SKM-1 treated with dmso at 0.1 percent for 144 hours (cell line): ENCODE measurements at regions not wholly inside any gene's neighbourhood (a gene's known extent, or its start where the extent isn't known, plus 50 kb on each side); places are given as distances from the start of the nearest gene placed in this dataset.
"Not testable (repeated sequence)": the region's sequence is repeated elsewhere in the genome, so short reads cannot be mapped to it uniquely, and the experiment has no call there.

Source experiments
- DNase-seq: peaks from one replicate; lab custom pipeline; 2025; ENCODE audit not compliant: unreplicated experiment; lab: John Stamatoyannopoulos, UW

DNA sequence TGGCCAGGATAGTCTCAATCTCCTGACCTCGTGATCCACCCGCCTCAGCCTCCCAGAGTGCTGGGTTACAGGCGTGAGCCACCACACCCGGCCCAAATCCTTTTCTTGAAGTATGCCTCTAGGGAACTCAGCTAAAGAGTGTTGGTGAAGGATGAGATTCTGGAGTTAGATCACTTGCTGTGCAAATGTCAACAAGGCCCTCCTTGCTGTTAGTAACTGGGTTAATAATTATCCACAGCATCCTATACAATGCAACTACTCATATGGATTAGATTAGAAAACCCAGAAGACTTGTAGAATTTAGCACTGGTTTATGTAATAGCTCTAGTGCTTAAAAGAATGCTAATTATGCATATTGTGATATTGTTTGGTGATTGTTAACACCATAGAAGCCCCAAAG, 310.8 kb upstream of the TFPI start:
- no peak for DNase-seq

DNA sequence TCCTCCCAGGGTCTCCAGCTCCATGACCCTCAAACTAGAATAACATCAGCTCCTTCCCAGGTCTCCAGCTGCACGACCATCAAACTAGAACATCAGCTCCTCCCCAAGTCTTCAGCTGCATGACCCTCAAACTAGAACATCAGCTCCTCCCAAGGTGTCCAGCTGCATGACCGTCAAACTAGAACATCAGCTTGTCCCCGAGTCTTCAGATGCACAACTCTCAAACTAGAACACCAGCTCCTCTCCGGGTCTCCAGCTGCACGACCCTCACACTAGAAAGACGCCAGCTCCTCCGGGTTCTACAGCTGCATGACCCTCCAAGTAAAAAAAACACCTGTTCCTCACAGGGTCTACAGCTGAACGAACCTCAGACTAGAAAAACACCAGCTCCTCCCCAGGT, 312.9 kb upstream of the TFPI start:
- DNase-seq = no peak

DNA sequence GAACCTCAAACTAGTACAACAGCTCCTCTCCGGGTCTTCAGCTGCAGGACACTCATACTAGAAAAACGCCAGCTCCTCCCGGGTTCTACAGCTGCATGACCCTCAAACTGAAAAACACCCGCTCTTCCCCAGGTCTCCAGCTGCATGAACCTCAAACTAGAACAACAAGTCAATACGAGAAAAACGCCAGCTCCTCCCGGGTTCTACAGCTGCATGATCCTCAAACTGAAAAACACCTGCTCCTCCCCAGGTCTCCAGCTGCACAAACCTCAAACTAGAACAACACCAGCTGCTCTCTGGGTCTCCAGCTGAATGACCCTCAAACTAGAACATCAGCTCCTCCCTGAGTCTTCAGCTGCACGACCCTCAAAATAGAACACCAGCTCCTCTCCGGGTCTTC, 315.0 kb upstream of the TFPI start:
- no peak for DNase-seq

DNA sequence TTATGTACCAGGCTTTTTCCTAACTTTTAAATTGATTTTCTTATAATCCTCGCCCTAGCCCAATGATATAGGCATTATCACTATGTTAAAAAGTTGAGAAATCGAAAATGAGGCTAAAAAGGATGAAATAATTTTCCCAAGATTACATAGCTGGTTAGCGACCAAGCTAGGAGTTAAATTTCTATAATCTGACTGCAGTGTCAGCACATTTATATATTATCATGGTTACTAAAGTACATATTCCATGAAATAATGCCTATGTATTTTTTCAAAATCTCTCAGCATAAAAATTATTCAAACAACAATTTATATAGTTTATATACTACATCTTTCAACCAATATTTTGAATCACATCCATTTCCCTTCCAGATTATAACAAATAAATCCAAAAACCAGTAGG, 317.3 kb upstream of the TFPI start:
- no peak for DNase-seq

DNA sequence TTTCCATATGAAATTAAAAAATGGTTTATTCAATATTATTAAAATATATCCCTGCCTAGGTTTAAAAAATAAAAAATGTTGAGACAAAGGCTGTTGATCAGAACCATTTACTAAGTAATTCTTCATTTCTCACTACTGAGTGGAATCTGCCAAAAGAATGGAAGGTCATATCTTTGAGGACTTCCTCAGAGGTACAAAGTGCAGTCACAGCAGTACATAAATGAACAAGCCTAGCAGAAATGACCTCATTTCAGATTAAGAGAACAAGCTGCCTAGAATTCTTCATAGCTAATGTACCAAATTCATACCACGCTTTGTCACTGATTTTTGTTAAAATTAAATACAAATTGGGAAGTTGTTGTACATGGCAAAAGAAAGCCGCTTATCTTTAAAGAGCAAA, 318.9 kb upstream of the TFPI start:
- no peak for DNase-seq

DNA sequence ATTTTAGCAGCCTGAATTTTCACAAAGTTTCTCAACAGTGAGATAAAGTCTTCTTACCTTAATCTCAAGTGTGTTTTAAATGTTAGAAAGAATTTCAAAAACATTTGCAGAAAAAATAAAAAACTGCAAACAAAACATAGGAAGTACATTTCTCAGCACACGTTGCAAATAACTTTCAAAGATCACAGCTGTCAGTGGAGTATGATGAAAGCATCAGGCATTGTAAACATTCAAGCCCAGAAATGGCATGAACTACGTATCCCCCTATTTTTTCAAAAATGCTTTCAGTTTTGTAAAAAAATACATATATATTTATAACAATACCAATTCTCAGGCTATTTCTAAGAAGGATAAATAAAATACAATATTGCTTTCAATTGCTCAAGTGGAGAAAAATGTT, 320.6 kb upstream of the TFPI start:
- no peak for DNase-seq

DNA sequence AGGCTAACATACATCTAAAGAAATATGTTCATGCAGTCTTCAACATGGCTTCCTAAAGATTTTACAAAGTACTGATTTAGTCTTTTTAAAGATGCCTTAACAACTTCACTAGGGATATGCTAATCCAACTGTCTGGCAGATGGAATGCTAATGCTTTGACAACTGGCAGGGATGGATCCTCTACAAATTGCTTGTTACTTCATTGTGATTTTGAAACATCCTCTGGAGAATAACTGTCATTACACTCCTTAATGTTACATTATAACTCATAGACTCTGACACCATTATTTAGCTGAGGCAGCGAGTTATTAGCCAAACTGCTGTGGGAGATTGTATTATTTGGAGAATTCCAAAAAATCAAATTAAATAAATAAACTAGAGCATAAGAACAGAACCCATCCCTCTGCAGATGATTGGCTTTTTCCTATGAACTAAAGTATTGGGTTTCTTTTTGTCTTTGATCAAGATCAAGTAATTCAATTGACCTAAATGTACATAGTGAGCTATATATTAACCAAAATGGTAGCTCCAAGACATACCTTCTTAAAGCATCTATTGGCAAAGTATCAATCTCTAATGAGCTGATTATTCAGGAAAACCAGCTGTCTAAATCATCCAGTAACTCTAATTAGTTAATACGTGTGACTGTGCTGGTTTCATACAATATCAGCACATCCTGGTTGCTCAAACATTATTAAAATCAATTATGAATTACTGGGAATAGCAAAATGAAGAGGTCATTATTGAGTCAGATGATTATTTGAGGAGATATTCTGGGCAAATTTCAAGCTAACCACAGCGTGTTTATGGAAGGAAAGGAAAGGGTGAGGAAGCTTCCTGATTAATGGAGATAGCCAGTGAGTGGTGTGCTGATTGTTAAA, 321.3 kb upstream of the TFPI start:
- DNase-seq = no peak

DNA sequence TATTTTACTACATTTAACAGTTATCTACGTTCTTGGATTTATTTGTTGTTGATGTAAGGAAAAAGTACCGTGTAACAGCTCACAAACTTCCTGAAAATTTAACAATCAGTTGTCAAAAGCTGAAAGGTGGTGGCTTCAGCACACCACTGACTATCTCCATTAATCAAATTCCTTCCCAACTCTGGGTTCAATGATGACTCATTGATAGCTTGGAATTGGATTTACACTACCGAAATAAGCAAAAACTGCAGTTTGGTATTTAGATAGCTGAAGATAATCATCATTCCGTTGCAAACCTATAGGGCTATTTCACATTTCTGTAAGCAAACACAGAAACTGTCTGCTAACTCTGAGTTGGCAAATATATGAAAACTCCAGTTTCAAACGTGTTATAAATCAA, 322.3 kb upstream of the TFPI start:
- DNase-seq = no peak

DNA sequence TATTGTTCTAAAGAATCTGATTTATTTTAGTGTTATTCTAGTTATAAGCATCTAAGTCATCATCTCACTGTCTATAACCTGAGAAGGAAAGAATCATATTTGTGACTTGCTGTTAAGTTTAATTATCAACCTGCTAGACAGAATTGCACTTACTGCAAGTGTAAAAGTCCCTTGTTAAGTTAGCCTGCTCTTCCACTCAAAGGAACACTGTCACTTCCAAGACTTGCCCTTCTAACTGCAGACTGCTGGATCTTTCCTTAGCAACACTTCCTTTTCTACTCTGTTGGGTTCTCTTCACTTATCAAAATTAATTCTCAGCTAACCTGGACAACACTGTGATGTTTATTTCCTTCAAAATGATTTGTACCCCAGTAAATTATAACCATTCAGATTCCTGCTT, 323.2 kb upstream of the TFPI start:
- no peak for DNase-seq

DNA sequence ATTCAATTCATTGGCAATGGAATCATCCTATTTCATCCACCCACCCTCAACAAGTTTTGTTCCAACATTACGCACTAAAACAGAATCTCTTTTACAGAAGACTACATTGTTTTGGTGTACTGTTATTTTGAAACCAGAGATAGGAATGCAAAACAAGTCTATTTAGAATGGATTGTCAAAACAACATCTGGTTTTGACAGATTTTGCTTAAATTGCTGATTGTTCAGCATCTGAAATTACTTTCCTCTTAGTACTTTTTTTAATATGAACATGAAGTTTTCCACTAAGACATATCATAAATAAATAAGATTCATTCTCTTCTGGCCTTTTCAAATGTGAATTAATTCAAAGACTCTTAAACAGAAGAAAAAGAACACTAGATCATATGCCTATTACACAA, 323.9 kb upstream of the TFPI start:
- DNase-seq = no peak

DNA sequence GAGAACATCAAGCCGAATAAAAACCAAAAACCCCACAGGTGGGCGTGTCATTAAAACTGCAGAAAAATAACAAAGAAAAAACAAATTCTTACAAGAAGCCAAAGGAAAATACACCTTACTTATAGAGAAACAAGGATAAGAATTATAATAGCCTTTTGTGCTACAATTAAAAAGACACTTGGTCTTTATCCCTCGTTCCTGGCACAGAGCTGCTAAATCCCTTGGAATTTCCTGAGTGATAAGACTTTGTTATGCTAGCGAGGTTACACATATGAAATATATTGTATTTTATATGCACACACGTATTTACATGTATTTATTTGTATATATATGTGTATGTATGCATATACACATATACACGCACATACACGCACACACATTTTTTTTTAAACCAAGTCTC, 325.3 kb upstream of the TFPI start:
- DNase-seq = no peak

DNA sequence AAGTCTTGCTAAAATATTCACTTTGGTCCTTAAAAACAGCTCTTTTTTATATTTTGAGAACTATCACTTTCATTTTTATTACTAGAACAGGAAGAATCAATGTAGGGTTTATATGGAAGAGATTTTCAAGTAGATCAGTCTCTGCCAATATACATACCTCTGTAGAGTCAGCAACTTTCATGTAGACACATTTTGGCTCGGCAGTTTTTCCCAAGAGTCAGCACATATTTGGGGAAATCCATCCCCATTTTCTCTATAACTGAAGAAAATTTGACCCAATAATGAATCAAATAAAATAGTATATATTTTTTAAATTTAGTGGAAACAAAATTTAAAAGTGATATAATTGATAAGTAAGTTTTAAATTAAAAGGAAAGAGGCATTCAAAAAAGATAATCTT, 329.8 kb upstream of the TFPI start:
- no peak for DNase-seq

DNA sequence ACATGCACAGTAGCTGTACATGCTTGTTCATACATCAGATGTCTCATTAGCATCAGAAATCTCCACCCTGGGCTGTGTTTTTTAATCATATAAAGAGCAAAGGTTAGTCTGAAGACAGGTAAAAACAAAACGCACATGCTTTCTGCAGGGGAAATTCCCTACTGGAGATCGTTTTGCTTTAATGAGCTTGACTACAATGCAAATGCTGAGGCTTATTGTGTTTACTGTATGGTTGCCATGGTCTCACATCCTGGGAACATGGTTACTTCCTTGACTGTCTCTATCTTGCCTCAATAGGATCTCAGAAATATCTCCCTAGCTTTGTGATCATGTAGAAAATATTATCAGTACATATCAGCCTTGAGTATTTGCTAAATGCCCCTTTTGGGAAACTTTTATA, 336.5 kb upstream of the TFPI start:
- DNase-seq = no peak

DNA sequence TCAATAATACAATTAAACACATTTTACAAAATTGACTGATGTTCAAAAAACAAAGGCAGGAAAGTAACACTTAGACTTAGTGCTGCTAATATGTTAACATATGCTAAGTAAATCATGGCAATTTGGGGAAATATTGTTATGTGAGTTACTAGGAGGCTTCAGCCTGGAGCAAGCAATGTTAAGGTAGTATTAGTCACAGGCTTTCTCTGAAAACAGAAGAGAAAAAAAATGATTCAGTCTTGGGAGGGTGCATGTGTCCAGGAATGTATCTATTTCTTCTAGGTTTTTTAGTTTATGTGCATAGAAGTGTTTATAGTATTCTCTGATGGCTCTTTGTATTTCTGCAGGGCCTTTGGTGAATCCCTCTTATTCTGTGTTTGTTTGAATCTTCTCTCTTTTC, 345.8 kb upstream of the TFPI start:
- no peak for DNase-seq

DNA sequence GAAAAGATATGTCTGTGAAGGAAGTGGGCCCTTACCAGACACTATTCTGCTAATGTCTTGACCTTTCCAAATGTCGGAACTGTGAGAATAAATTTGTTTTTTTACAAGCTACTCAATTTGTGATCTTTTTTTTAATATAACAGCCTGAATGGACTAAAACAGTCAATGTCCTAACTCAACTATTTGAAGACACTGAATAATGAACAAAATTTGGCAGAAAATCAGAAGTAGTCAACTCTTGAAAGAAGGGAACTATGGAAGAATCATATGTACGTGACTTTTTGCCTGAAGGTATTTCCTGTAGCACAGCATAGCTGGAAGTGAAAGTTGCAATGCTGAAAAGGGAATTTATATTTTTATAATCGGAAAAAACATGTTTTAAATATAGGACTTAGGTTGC, 351.8 kb upstream of the TFPI start:
- DNase-seq = no peak

DNA sequence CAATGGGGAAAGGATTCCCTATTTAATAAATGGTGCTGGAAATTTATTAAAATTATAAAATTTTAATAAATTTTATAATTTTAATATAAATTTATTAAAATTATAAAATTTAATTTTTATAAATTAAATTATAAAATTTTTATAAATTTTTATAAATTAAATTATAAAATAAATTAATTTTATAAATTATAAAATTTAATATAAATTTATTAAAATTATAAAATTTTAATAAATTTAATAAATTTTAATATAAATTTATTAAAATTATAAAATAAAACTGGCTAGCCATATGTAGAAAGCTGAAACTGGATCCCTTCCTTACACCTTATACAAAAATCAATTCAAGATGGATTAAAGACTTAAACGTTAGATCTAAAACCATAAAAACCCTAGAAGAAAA, 356.7 kb upstream of the TFPI start:
- not testable (repeated sequence) for DNase-seq

DNA sequence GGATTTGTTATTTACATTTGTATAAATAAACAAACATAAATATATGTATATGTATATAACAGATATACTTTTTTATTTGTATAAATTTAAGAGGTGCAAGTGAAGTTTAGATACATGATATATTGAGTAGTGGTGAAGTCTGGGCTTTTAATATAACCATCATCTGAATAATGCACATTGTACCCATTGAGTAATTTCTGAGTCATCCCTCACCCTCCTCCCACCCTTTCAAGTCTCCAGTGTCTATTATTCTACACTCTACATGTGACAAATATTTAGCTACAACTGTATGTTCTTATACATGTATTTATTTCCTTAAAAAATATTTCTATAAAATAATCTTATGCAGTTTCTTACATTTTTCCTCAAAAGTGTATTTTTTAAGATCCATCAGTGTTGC, 358.7 kb upstream of the TFPI start:
- DNase-seq = no peak

DNA sequence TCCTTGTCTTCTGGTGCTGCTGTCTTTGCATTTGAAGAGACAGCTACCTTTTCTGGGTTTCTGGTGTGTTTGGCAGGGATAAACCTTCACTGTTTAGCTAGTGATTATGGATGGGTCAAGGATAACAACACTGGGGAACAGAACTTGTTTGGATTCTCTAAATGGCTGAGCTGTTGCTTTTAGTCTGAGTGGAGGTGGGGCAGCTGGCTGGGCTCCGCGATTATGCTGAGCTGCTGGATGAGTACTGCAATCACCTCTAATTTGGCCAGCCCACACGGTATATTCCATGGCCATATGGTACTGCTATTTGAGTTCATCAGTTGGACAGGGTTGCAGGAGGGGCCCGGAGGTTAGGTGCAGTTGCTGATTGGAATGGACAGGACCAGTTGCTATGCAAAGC, 361.6 kb upstream of the TFPI start:
- DNase-seq = no peak

DNA sequence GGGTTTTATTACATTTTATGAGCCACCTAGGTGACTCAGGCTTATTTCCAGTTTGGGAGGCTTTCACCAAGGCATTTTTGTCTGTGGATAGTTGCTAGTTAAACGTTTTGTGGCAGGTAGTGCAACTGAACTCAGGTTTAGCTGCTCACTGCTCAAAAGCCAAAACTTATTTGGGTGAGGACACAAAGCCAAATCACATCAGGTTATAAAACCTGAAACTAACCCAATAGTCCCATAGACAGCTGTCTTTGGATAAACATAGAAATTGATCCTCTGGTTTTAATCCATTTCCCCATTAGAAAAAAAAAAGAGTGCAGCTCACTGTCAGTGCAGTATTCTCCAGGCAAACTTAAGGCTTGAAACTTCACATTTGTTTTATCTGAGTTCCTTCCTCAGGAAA, 362.6 kb upstream of the TFPI start:
- DNase-seq = no peak

DNA sequence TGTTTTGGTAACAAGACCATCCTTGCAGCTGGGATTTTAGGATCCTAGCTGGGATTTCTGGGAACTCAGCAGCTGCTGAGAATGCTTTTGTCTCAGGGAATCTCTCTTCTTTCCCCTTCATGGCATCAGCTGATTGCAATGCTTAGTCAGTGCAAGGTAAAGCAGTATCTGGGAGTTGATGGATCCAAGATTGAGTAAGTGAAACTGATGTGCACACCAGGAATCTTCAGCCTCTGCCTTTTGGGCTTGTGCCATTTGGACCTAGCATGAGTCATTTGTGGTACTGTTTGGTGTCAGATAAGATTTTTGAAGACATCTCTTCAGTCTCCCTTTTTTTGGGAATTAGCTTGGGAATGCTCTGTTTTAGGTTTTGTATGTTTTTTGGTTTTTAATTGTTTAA, 363.3 kb upstream of the TFPI start:
- DNase-seq = no peak

DNA sequence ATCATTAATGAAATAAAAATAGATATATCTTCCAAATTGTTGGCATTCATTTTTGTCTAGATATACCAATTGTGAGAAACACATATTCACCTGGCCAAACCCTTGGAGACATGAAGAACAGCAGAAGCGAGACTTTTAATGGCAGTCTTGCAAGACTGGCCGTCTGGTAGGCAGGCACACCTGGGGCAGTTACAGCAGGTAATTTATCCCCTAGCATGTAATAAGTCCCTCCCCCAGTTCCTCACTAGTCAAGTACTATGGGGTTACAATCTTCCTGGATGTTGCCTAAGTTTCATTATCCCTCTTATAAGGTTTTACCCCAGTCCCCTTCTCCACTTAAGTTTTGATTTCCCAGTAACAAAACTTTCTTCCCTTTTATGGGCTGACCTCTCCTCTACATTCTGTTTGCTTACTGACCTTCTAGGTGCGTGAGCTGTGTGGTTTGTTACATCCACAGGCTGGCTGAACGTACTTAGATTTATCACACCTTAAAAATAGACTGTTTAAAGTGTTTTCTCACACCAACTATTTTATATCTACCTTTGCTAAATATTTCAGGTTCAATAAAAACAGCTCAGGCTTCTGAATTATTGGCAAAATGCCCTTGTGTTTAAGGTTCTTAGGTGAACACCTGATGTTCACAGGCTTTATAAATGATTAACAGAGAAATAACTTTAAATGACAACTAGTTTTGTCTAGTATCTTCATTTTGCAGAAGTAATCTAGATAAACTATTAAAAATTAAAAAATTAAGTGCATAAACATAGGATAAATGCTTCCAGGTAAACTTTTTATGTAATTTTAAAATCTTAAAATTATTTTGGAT, 365.0 kb upstream of the TFPI start:
- no peak for DNase-seq

DNA sequence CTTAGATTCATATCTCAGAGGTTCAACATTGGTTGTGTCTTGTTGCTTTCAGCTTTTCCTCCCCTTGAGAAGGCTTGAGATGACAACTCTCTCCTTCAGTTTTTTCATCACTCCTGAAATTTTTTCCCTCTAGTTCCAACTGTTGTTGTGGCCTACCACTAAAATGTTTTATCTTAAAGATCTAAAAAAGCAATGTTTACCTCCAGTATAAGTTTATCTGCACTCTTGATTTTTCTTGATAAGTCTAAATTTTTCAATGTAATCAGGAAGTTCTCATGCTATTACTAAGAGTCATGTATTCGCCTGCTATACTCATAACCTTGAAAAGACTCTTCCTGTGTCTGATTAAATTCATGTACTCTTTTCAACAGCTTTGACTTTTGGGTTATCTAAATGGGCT, 366.3 kb upstream of the TFPI start:
- no peak for DNase-seq

DNA sequence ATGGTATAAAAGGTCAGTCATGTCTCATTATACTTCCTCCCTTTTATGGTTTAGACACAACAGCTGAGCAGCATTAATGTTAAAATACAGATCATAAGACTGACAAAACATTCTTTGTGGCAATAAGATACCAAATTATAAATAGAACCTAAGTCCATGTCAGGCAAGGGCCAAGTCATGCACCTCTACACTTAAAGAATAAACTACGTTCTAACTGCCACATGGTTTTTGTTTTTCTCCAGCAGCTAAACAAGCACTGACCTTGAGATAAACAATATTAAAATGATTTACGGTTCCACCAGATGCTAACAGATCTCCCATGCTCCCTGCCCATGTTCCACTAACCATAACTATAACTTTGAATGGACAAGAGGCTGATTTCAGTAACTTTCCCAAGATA, 368.6 kb upstream of the TFPI start:
- DNase-seq = no peak
